ENCODE measurements at regions not wholly inside any gene's neighbourhood (a gene's known extent, or its start where the extent isn't known, plus 50 kb on each side); places are given as distances from the start of the nearest gene placed in this dataset.

DNA sequence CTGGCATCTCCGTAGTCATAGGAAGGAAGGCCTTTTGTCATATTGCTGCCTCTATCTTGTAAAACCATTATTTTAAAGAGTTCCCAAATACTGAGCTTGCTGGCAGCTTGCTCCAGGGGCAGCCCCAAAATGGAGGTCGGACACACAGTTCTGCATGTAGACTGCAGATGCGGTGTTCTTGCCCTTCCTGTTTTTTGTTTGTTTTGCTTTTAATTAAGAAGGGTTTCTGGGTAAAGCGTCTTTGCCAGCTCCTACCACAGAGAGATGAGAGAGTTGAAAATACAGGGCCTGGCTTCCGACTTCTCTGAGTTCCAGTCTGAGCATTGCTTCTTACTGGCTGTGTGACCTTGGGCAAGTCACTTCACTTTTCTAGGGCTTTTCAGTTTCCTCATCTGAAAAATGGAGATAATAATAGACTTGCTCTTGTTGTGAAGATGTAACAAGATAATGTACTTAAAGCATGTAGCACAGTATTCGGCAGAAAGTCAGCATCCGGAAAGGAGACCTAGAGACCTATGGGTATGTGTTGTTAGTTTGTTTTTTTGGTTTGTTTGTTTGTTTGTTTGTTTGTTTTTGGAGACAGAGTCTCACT, 67.8 kb upstream of the GSE1 start:
- DNase-seq = no peak

- no peak for DNase-seq
Measured at GRCh38 chr16:85546585-85547447, 66.3 kb upstream of the GSE1 start.

GRCh38 chr16:85548375-85548774, 64.7 kb upstream of the GSE1 start:
- DNase-seq = no peak

DNA sequence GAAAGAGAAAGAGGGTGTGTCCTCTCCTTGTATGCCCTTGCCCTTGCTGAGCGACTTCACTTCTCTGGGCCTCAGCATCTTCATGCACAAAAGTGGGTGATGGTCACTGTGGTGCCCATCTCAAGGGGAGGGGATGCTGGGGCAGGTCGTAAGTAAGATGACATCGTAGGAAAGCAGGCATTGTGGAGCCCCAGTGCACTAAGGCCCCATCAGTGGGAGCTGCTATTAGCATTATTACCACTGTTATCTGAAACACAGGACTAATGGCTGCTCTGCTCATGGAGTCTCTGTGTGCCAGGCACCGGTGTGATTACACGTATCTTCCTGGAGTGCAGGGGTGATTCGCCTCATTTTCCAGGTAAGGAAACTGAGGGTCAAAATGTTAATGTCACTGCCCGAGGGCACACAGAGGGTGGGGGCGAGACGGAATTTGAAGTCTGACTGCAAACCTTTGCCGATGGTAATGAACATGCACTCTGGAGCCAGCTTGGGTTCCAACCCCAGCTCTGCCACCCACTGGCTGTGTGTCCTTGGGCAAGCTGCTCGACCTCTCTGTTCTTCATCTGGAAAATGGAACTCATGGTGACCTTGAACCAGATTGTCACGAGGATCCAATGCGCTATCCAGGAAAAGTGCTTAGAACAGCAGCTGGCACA, 63.2 kb upstream of the GSE1 start:
- DNase-seq = no peak

- peak in 4 of 56 donors; percentile 10 to 35 (median 16) for DNase-seq
Measured at GRCh38 chr16:85550422-85550864, 62.7 kb upstream of the GSE1 start.

DNA sequence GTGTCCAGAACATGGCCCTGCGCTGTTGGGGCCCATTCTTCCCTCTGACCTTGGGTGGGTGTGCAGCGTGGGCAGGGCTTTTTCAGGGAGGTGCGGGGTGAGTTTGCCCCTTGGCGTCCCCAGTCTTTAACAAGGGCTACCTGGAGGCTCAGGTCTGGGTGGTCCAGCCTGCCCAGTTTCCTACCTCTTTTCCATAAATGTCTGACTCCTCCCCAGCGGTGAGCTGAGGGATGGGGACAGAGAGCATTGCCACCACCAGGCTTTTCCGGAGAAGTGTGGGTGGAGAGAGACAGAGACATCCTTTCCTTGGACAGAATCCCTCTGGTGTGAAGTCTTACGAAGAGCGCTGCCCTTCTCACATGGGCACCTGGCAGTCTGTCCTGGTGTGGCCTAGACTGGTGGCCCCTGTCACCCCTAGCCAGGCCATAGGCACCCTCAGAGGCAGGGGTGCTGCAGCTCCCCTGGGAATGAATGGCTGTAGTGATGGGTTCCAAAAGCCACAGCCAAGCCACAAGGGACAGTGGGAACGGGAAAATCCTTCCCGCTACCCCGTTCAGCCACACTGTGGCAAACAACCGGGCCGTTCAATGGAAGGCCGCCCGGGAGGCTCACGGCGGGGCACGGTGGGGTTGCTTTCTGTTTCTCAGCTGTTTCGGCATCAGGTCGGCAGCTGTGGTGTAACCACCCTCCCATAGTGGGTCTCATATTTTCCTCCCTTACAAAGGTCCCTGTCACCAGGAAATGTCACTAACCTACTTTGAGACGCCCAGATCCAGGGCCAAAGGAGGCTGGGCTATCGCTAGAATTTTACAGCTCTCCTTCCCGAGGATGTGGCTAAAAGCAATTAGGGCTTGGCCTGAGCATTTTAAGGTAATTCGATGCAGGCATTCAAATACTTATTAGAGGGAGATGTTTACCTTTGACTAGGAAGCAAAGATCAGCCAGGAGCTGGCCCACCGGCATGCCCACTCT, 61.9 kb upstream of the GSE1 start:
- DNase-seq = no peak

GRCh38 chr16:85552980-85553435, 60.1 kb upstream of the GSE1 start:
- peak in 1 of 56 donors; percentile 35 for DNase-seq

GRCh38 chr16:85553436-85554113, 59.5 kb upstream of the GSE1 start:
- DNase-seq = peak in 8 of 56 donors; percentile 16 to 55 (median 34)

DNA sequence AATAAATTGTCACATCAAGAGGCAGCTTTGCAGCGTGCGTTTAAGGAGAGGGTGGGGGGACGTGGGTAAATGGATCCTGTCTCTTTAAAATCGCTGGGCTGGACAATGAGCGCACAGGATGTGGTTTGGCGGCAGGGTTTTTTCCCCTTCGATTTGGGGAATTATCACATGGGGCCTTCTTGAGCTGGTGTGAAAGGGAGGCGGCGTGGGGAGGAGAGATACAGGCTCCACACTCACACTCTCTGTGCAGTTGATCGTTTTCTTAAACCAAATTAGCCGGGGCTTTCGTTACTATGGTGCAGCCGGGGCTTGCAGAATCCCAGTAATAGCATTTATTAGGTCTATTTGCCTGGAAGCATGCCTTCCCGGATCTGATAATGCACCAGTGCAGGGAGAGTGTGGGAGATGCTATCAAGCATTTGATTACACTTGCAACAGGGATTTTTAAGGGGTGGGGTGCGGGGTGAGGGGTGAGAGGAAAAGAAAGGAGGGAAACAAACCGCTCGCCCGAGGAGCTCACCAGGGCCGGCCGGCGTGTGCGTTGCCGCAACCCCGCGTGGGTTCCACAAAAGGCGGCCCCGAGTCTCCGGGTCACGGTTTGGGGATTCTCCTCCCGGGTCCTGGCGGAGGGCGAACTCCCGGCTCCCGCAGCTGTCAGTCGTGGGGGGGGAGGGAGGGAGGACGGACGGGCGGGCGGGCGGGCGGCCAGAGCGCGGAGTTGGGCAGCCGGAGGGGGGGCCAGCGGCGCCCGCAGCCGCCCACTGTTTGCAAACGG, 58.8 kb upstream of the GSE1 start:
- peak in 41 of 56 donors; percentile 17 to 80 (median 47) for DNase-seq

GRCh38 chr16:85554889-85555718, 58.0 kb upstream of the GSE1 start:
- DNase-seq = peak in 16 of 56 donors; percentile 18 to 61 (median 50)

- DNase-seq = no peak
Measured at GRCh38 chr16:85555719-85556455, 57.2 kb upstream of the GSE1 start.

- peak in 2 of 56 donors; percentile 10 to 22 for DNase-seq
Measured at GRCh38 chr16:85556456-85557082, 56.6 kb upstream of the GSE1 start.

DNA sequence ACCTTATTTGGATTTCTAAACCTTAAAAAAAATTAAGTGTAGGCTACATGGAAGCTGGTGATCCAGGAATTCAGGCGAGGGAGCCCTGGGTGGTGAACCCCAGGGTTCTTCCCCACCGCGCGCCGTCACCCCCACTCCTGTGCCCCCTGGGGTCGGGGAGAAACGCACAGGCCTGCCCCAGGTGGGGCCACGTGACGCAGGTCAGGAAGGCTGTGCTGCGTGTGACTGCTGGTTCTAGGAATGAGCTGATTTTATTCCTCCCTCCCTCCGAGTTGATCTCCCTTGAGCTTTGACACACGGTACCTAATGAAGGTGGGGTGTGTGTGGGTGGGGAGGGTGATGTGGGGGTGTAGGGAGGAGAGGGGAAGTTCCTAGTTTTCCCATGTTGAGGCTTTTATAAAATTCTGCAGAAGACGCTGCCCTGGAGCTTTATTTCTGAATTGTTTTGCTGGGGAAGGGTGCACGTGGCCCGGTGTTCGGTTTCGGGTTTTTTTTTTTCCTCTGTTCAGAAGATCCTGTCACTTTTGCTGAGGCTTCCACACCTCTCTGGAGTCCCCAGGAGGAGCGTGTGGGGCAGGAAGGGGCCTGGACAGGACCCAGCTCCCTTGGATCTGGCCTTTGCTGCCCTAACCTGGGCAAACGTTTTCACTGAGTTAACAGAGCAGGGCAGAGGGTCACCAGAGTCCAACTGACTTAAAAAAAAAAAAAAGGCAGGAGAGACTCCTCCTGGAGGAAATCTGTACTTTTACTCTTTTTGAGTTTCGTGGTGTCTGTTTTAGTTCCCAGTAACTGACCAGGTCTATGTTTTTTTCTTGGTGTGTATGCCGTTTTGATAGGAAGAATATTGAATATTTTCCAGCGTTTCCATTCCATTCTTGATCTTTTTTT, 55.8 kb upstream of the GSE1 start:
- DNase-seq = no peak

DNA sequence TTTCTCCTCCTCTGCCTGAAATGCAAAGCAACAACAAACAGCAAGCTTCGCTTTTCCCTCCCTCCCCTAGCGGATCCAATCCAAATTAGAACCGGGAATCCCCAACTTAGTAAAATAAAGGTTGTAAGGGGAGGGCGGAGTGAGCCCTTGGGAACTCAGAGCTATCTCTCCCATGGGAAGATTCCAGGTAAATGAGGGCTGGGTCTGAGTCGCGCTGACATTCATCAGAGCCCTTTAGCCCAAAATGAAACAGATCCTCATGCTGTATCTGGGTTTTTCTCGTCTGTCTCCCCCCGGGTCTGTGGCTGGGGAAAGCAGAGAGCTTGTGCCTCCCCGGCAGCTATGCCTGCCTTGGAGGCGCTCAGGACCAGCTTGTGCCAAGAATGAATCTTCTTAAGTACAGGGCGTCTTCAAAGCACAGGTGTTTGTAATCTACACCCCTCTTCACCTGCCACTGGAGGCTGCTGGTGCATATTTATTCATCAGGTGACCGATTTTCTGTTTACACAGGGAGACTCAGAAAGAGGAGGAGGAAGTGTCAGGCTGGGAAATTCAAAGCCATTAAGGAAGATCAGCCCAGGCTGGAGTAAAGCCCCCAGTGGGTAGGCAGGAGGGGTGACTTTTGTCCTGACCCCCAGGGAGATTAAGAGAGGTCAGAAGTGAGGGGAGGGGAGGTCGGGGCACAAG, 55.0 kb upstream of the GSE1 start:
- no peak for DNase-seq

GRCh38 chr16:85560932-85561247, 52.2 kb upstream of the GSE1 start:
- DNase-seq = no peak

Measured in amygdala (tissue), 56 donors.